HG03097 (cell line): ENCODE measurements at regions not wholly inside any gene's neighbourhood (a gene's known extent, or its start where the extent isn't known, plus 50 kb on each side); places are given as distances from the start of the nearest gene placed in this dataset.

ENCODE experiments used
- ATAC-seq: cut with Tn5 transposase; IDR thresholded peaks from one replicate; pipeline ENCODE4 v1.9.1; 2021; ENCODE audit not compliant: unreplicated experiment, low FRiP score

GRCh38 chr1:72724951-72725861, 442.9 kb upstream of the NEGR1 start:
- ATAC-seq, result no peak

GRCh38 chr1:72705921-72706320, 423.6 kb upstream of the NEGR1 start:
- ATAC-seq, result no peak

GRCh38 chr1:72704841-72705477, 422.6 kb upstream of the NEGR1 start:
- ATAC-seq, result no peak

- ATAC-seq, result no peak
Measured at GRCh38 chr1:72697410-72697809, 415.1 kb upstream of the NEGR1 start.

GRCh38 chr1:72693899-72694298, 411.6 kb upstream of the NEGR1 start:
- ATAC-seq, result no peak

GRCh38 chr1:72693376-72693775, 411.0 kb upstream of the NEGR1 start:
- no peak for ATAC-seq

- no peak for ATAC-seq
Measured at GRCh38 chr1:72690871-72691270, 408.5 kb upstream of the NEGR1 start.

GRCh38 chr1:72678683-72679082, 396.3 kb upstream of the NEGR1 start:
- no peak for ATAC-seq

- no peak for ATAC-seq
Measured at GRCh38 chr1:72670902-72671301, 388.6 kb upstream of the NEGR1 start.

GRCh38 chr1:72662918-72663317, 380.6 kb upstream of the NEGR1 start:
- no peak for ATAC-seq

- no peak for ATAC-seq
Measured at GRCh38 chr1:72650843-72651435, 368.6 kb upstream of the NEGR1 start.

- no peak for ATAC-seq
Measured at GRCh38 chr1:72649991-72650390, 367.7 kb upstream of the NEGR1 start.

- ATAC-seq, result no peak
Measured at GRCh38 chr1:72649211-72649888, 367.0 kb upstream of the NEGR1 start.

GRCh38 chr1:72648465-72648864, 366.1 kb upstream of the NEGR1 start:
- no peak for ATAC-seq

- ATAC-seq, result no peak
Measured at GRCh38 chr1:72643142-72643541, 360.8 kb upstream of the NEGR1 start.

- no peak for ATAC-seq
Measured at GRCh38 chr1:72637593-72637992, 355.3 kb upstream of the NEGR1 start.

- no peak for ATAC-seq
Measured at GRCh38 chr1:72636631-72637030, 354.3 kb upstream of the NEGR1 start.

- ATAC-seq, result no peak
Measured at GRCh38 chr1:72635719-72636118, 353.4 kb upstream of the NEGR1 start.

GRCh38 chr1:72634946-72635345, 352.6 kb upstream of the NEGR1 start:
- no peak for ATAC-seq

GRCh38 chr1:72631449-72631848, 349.1 kb upstream of the NEGR1 start:
- ATAC-seq, result no peak

GRCh38 chr1:72623299-72623708, 341.0 kb upstream of the NEGR1 start:
- ATAC-seq, result peak; percentile 92
